SK-N-MC (cell line): ENCODE measurements at regions not wholly inside any gene's neighbourhood (a gene's known extent, or its start where the extent isn't known, plus 50 kb on each side); places are given as distances from the start of the nearest gene placed in this dataset.

ENCODE experiments used
- EZH2 ChIP-seq: fragments of 200-600 bp; sonication (generic); IDR thresholded peaks from one replicate; pipeline ENCODE4 v1.6.1; 2017; ENCODE audit warnings: antibody characterized with exemption
- FOXP2 ChIP-seq: optimal IDR thresholded peaks from 2 replicates; pipeline ENCODE3; 2011; ENCODE audit warnings: mild to moderate bottlenecking, moderate library complexity; ENCODE audit not compliant: insufficient read depth; ENCODE audit errors: extremely low read length, control extremely low read depth
- POLR2AphosphoS5 ChIP-seq: IDR thresholded peaks from 2 replicates; pipeline ENCODE4 v1.6.1; 2012; ENCODE audit warnings: mild to moderate bottlenecking, low read depth, low read length, borderline replicate concordance

DNA sequence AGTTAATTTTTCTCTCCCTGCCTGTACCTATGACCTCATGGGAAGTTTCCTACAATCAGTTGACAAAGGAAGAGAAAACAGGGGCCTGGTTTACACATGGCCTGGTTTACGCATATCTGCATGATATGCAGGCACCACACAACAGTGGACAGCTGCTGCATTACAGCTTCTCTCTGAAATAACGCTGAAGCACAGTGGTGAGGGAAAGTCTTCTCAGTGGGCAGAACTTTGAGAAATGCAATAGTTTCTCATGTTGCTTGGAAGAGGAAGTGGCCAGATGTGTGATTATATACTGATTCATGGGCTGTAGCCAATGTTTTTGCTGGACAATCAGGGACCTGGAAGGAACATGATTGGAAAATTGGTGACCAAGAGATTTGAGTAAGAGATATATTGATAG is 324.1 kb upstream of the GOT2 start:
- TF ChIP-seq POLR2AphosphoS5, result no peak
- no peak for TF ChIP-seq FOXP2
- TF ChIP-seq EZH2, result no peak
